K562 (cell line): ENCODE measurements at regions not wholly inside any gene's neighbourhood (a gene's known extent, or its start where the extent isn't known, plus 50 kb on each side); places are given as distances from the start of the nearest gene placed in this dataset.

Experiments used
- ATAC-seq: fragments of 200-7000 bp; cut with Tn5 transposase; 3 replicates; pipeline ENCODE4 v1.9.1; 2020; ENCODE audit warnings: moderate library complexity
- BruUV-seq: library from RNA; stranded (reverse); fragments of 400-500 nt; replicated peaks from 2 replicates; lab custom pipeline; 2021; lab: Mats Ljungman, UMichigan
- CTCF ChIA-PET: fragments of 300-600 bp; formaldehyde crosslinking; extraction: SDS; loops from one replicate; lab custom pipeline; 2021; ENCODE audit warnings: low intra/inter-chr PET ratio; lab: Yijun Ruan, JAX
- POLR2A ChIA-PET: fragments of 300-600, 350-650 bp; sonication (Branson Sonifier 250); formaldehyde crosslinking; extraction: SDS; loops from one replicate; lab custom pipeline; 2021; ENCODE audit warnings: antibody characterized with exemption, inconsistent platforms; lab: Yijun Ruan, JAX
- DNase-seq, 4 experiments: peaks; one replicate each; pipeline versions ENCODE4 v3.0.0 to v3.0.0-alpha.2; 2011 to 2018; ENCODE audit warnings: low spot score in 3 of 4, mixed read lengths in 3 of 4; ENCODE audit errors: extremely low read depth in 1 of 4
- FAIRE-seq: peaks from 2 replicates; lab custom pipeline; 2011; peaks lifted over from hg19 to GRCh38; lab: Jason Lieb, UNC
- H2AFZ ChIP-seq: 2 replicates; pipeline ENCODE4 v1.6.0; 2011; ENCODE audit warnings: low read depth, low read length, control low read depth, inconsistent platforms
- H3K27ac ChIP-seq: fragments of 200-600 bp; 3 replicates; pipeline ENCODE4 v1.8.0; 2011; ENCODE audit warnings: low read depth, mild to moderate bottlenecking, control low read depth, inconsistent platforms, low read length, moderate library complexity, mixed read lengths; ENCODE audit errors: extremely low read depth
- H3K27me3 ChIP-seq, 2 experiments: fragments of 300-600 bp in 1 of 2; 2 replicates in 1 of 2; 3 replicates in 1 of 2; pipeline versions ENCODE4 v1.6.0 to v1.8.0; 2011; ENCODE audit warnings: inconsistent platforms in 2 of 2, low read length in 2 of 2, mild to moderate bottlenecking in 1 of 2, mixed read lengths in 1 of 2, moderate library complexity in 1 of 2; ENCODE audit not compliant: control insufficient read depth in 2 of 2, insufficient read depth in 2 of 2
- H3K36me3 ChIP-seq: fragments of 300-600 bp; 3 replicates; pipeline ENCODE4 v1.8.0; 2011; ENCODE audit warnings: mild to moderate bottlenecking, low read length, inconsistent platforms; ENCODE audit not compliant: control insufficient read depth, insufficient read depth
- H3K4me1 ChIP-seq, 2 experiments: fragments of 200-600 bp in 1 of 2; replicated peaks in 1 of 2; 2 replicates in 1 of 2; 3 replicates in 1 of 2; pipeline versions ENCODE4 v1.5.1 to v1.8.0; 2011; ENCODE audit warnings: inconsistent platforms in 2 of 2, low read length in 2 of 2, mild to moderate bottlenecking in 1 of 2, mixed read lengths in 1 of 2, moderate library complexity in 1 of 2; ENCODE audit not compliant: control insufficient read depth in 2 of 2, insufficient read depth in 2 of 2
- H3K4me2 ChIP-seq: 2 replicates; pipeline ENCODE4 v1.6.1; 2011; ENCODE audit warnings: low read length, control low read depth, inconsistent platforms, mixed read lengths; ENCODE audit not compliant: insufficient read depth
- H3K4me3 ChIP-seq: fragments of 200-600 bp; sonication (generic), shearing (Covaris generic); 2 replicates; pipeline ENCODE4 v1.5.1; 2016; ENCODE audit warnings: control low read depth, inconsistent platforms
- H3K79me2 ChIP-seq: fragments of 200-600 bp; 3 replicates; pipeline ENCODE4 v1.8.0; 2011; ENCODE audit warnings: low read length, inconsistent platforms; ENCODE audit not compliant: control insufficient read depth, insufficient read depth
- H3K9ac ChIP-seq, 2 experiments: 2 replicates each; pipeline versions ENCODE4 v1.6.0 to v1.6.1; 2011; ENCODE audit warnings: low read depth in 2 of 2, low read length in 2 of 2, control low read depth in 1 of 2, inconsistent platforms in 1 of 2, mild to moderate bottlenecking in 1 of 2, mixed read lengths in 1 of 2; ENCODE audit not compliant: insufficient read depth in 1 of 2
- H3K9me1 ChIP-seq: one replicate; pipeline ENCODE4 v1.6.0; 2011; ENCODE audit warnings: inconsistent platforms, mild to moderate bottlenecking, low read length, moderate library complexity; ENCODE audit not compliant: control insufficient read depth, insufficient read depth
- H3K9me3 ChIP-seq: replicated peaks from 2 replicates; pipeline ENCODE4 v1.5.1; 2011; ENCODE audit warnings: low read depth, low read length, inconsistent platforms; ENCODE audit not compliant: control insufficient read depth, insufficient read depth
- H4K20me1 ChIP-seq: replicated peaks from 2 replicates; pipeline ENCODE4 v1.6.1; 2011; ENCODE audit warnings: low read length, inconsistent platforms, mixed read lengths; ENCODE audit not compliant: control insufficient read depth, insufficient read depth
- GTF2A2 ChIP-seq: IDR thresholded peaks from 2 replicates; pipeline ENCODE4 v1.6.1; 2016; ENCODE audit warnings: mild to moderate bottlenecking, missing genetic modification characterization, missing compliant biosample characterization
- HDAC6 ChIP-seq: IDR thresholded peaks from 2 replicates; pipeline ENCODE4 v1.6.1; 2012; ENCODE audit warnings: low read depth, mild to moderate bottlenecking, control low read depth, inconsistent platforms, low read length, moderate library complexity
- HIVEP1 ChIP-seq: fragments of 250-450 bp; sonication (Bioruptor Pico); IDR thresholded peaks from 2 replicates; pipeline ENCODE4 v1.4.0; 2020; ENCODE audit warnings: mild to moderate bottlenecking
- HNRNPH1 ChIP-seq: fragments of 200-400 bp; formaldehyde crosslinking; optimal IDR thresholded peaks from 2 replicates; pipeline ENCODE3; 2017; ENCODE audit warnings: low read depth, mild to moderate bottlenecking, low read length, moderate library complexity
- HNRNPK ChIP-seq: fragments of 200-400 bp; formaldehyde crosslinking; IDR thresholded peaks from one replicate; pipeline ENCODE4 v1.6.1; 2018; ENCODE audit warnings: mild to moderate bottlenecking, low read depth, low read length; ENCODE audit not compliant: poor library complexity, severe bottlenecking
- HNRNPLL ChIP-seq: fragments of 200-400 bp; formaldehyde crosslinking; IDR thresholded peaks from 2 replicates; pipeline ENCODE4 v1.6.1; 2017; ENCODE audit warnings: low read length, low read depth, mild to moderate bottlenecking; ENCODE audit not compliant: poor library complexity, severe bottlenecking
- YBX1 ChIP-seq: fragments of 450-650 bp; IDR thresholded peaks from 2 replicates; pipeline ENCODE4 v1.7.1; 2016; ENCODE audit warnings: mild to moderate bottlenecking
- ZNF436 ChIP-seq: fragments of 250-450, 450-650 bp; sonication (Bioruptor Pico); formaldehyde crosslinking; IDR thresholded peaks from 2 replicates; pipeline ENCODE4 v1.7.0; 2020; ENCODE audit warnings: mild to moderate bottlenecking
- ZNF444 ChIP-seq: fragments of 250-450 bp; sonication (Bioruptor Pico); IDR thresholded peaks from 2 replicates; pipeline ENCODE4 v1.4.0; 2020; ENCODE audit warnings: mild to moderate bottlenecking, moderate library complexity
- WGBS: fragments of 100-300 bp; shearing (Covaris generic); methylation state at CpG from one replicate; pipeline ENCODE4 v1.1.6; 2016; ENCODE audit warnings: low coverage, mixed read lengths; ENCODE audit not compliant: insufficient coverage; ENCODE audit errors: missing lambda C conversion rate; 5-methylcytosine and 5-hydroxymethylcytosine counted together
- in situ Hi-C: fragments of 300-500 bp; cut with MboI; formaldehyde crosslinking; loops from 4 replicates; pipeline ENCODE4 v1.15.0; 2018; ENCODE audit warnings: inconsistent platforms, mixed read lengths
- intact Hi-C: fragments of 100-400 bp; cut with micrococcal nuclease; formaldehyde crosslinking; loops from 2 replicates; pipeline ENCODE4 v1.14.2; 2022
- TF ChIP-seq, protein P1 (sequence below): sonication (generic); formaldehyde crosslinking; IDR thresholded peaks from 2 replicates; pipeline ENCODE4 v1.8.0; 2023; ENCODE audit warnings: missing genetic modification reagents, mild to moderate bottlenecking, borderline replicate concordance
- TF ChIP-seq, protein P2 (sequence below): sonication (generic); formaldehyde crosslinking; IDR thresholded peaks from 2 replicates; pipeline ENCODE4 v1.8.0; 2022; ENCODE audit warnings: missing genetic modification reagents, mild to moderate bottlenecking, borderline replicate concordance

DNA sequence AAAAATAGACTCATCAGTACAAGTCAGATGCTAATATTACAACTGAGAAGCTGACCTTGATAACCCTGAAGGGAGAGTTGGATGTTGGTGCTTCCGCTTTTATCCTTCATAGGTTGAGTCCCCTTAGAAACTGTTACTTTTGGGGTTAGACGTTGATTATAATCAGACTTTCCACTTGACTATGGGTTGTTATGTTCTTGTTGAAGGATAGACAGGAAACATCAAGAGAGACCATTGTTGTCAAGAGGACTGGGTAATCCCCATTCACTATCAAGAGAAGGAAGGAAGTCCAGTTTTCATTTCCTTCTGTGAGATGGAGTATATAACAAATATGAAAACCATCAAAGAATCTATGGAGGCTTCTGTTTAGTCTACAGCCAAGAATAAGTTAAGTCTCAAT is 229.9 kb upstream of the AFF2 start:
- ATAC-seq (no peak), DNase-seq (no peak), FAIRE-seq (no peak)
- no peaks in the 10 kb centered on the region for H3K9me1 ChIP-seq
- POLR2A ChIA-PET = no interaction called here
- H3K27ac ChIP-seq = no peak overlapping the region
- no peak overlapping the region for H2AFZ ChIP-seq
- no peaks in the 10 kb centered on the region for H3K4me1 ChIP-seq
- H3K36me3 ChIP-seq = no peaks in the 10 kb centered on the region
- no TSS peak for BruUV-seq
- CTCF ChIA-PET = no interaction called here
- H3K4me2 ChIP-seq = no peak overlapping the region
- intact Hi-C loops = no loop called here
- 0% methylated on average over 1 of the region's 2 CpGs for WGBS
- no peaks in the 10 kb centered on the region for H3K9me3 ChIP-seq
- in situ Hi-C loops = no loop called here
- H3K9ac ChIP-seq = no peak overlapping the region
- no peak overlapping the region for H3K4me3 ChIP-seq
- H3K27me3 ChIP-seq = no peaks in the 10 kb centered on the region
- no peaks in the 10 kb centered on the region for H4K20me1 ChIP-seq
- H3K79me2 ChIP-seq = no peaks in the 10 kb centered on the region
- no peak for TF ChIP-seq ZNF436 (CRISPR knock-in tag)
- no peak for TF ChIP-seq HNRNPLL

GRCh38 chrX:148271263-148271662 is 229.2 kb upstream of the AFF2 start:
- ATAC-seq = no peak
- CTCF ChIA-PET = no interaction called here
- no peak for TF ChIP-seq GTF2A2
- TF ChIP-seq HDAC6 = no peak
- TF ChIP-seq HNRNPK = no peak
- TF ChIP-seq YBX1 = no peak
- no peak for TF ChIP-seq ZNF444
- TF ChIP-seq HNRNPH1 = no peak
- TF ChIP-seq HIVEP1 (CRISPR knock-in tag) = no peak
- TF ChIP-seq, protein P1, sequence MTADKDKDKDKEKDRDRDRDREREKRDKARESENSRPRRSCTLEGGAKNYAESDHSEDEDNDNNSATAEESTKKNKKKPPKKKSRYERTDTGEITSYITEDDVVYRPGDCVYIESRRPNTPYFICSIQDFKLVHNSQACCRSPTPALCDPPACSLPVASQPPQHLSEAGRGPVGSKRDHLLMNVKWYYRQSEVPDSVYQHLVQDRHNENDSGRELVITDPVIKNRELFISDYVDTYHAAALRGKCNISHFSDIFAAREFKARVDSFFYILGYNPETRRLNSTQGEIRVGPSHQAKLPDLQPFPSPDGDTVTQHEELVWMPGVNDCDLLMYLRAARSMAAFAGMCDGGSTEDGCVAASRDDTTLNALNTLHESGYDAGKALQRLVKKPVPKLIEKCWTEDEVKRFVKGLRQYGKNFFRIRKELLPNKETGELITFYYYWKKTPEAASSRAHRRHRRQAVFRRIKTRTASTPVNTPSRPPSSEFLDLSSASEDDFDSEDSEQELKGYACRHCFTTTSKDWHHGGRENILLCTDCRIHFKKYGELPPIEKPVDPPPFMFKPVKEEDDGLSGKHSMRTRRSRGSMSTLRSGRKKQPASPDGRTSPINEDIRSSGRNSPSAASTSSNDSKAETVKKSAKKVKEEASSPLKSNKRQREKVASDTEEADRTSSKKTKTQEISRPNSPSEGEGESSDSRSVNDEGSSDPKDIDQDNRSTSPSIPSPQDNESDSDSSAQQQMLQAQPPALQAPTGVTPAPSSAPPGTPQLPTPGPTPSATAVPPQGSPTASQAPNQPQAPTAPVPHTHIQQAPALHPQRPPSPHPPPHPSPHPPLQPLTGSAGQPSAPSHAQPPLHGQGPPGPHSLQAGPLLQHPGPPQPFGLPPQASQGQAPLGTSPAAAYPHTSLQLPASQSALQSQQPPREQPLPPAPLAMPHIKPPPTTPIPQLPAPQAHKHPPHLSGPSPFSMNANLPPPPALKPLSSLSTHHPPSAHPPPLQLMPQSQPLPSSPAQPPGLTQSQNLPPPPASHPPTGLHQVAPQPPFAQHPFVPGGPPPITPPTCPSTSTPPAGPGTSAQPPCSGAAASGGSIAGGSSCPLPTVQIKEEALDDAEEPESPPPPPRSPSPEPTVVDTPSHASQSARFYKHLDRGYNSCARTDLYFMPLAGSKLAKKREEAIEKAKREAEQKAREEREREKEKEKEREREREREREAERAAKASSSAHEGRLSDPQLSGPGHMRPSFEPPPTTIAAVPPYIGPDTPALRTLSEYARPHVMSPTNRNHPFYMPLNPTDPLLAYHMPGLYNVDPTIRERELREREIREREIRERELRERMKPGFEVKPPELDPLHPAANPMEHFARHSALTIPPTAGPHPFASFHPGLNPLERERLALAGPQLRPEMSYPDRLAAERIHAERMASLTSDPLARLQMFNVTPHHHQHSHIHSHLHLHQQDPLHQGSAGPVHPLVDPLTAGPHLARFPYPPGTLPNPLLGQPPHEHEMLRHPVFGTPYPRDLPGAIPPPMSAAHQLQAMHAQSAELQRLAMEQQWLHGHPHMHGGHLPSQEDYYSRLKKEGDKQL (CRISPR knock-in tag) = no peak
- TF ChIP-seq, protein P2, sequence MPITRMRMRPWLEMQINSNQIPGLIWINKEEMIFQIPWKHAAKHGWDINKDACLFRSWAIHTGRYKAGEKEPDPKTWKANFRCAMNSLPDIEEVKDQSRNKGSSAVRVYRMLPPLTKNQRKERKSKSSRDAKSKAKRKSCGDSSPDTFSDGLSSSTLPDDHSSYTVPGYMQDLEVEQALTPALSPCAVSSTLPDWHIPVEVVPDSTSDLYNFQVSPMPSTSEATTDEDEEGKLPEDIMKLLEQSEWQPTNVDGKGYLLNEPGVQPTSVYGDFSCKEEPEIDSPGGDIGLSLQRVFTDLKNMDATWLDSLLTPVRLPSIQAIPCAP (CRISPR knock-in tag) = no peak

More at GRCh38 chrX:148271263-148271662, 229.2 kb upstream of the AFF2 start:
- FAIRE-seq (no peak), DNase-seq (no peak)
- no peaks in the 10 kb centered on the region for H3K36me3 ChIP-seq
- no peak overlapping the region for H3K9ac ChIP-seq
- no peaks in the 10 kb centered on the region for H3K9me1 ChIP-seq
- WGBS = 4% methylated on average over 2 of the region's 2 CpGs
- H3K9me3 ChIP-seq = no peaks in the 10 kb centered on the region
- no peak overlapping the region for H3K4me3 ChIP-seq
- BruUV-seq = no TSS peak
- no peak overlapping the region for H2AFZ ChIP-seq
- H3K79me2 ChIP-seq = no peaks in the 10 kb centered on the region
- POLR2A ChIA-PET = no interaction called here
- intact Hi-C loops = no loop called here
- in situ Hi-C loops = no loop called here
- H3K27me3 ChIP-seq = no peaks in the 10 kb centered on the region
- H3K4me1 ChIP-seq = no peaks in the 10 kb centered on the region
- no peak overlapping the region for H3K27ac ChIP-seq
- H3K4me2 ChIP-seq = no peak overlapping the region
- no peaks in the 10 kb centered on the region for H4K20me1 ChIP-seq
